ENCODE measurements at regions not wholly inside any gene's neighbourhood (a gene's known extent, or its start where the extent isn't known, plus 50 kb on each side); places are given as distances from the start of the nearest gene placed in this dataset.

DNA sequence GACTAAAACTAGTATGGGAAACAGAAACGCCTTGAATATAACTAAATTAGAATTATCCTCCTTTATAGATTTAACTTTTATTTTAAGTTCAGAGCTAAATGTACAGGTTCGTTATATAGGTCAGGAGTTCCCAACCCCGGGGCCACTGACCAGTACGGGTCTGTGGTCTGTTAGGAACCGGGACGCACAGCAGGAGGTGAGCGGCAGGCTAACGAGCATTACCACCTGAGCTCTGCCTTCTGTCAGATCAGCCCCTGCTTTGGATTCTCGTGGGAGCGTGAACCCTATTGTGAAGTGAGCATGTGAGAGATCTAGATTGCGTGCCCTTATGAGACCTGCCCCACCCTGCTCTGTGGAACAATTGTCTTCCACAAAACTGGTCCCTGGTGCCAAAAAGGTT, 51.0 kb downstream of the FAT4 start:
- DNase-seq, result no peak

DNA sequence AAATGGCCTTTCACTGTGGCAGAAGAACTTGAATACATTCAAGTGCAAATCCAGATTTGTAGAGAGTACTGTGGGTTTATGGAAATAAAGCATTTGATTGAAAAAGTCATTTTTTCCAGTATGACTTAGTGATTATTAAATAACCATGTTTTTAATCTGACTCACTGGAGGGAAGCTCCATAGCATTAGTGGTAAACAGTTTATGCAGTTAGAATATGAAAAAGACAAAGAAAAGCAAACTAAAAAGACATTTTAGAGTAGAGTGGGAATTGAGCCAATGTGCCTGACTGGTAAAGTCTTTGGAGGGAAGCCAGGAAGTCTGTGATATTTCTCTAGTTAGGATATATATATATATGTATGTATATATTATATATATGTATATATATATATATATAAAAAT, 53.4 kb downstream of the FAT4 start:
- no peak for DNase-seq

DNA sequence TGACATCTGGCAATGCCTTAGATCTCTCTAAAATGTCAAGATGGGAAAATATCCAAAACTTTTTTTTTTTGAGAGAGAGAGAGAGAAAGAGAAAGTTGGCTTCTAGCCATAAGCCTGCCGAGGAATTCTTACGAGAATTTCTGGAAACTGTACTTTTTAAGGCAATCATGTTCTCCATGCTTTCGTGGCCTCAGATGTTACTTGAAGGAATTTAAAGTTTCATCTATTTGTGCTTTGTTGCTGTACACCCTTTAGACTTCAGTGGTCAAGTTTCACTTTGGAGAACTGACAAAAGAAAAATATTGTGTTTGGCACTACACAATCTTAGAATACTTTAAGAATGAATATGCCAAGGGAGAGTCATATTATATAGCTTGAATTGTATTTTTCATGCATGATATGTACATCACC, 53.9 kb downstream of the FAT4 start:
- no peak for DNase-seq

DNA sequence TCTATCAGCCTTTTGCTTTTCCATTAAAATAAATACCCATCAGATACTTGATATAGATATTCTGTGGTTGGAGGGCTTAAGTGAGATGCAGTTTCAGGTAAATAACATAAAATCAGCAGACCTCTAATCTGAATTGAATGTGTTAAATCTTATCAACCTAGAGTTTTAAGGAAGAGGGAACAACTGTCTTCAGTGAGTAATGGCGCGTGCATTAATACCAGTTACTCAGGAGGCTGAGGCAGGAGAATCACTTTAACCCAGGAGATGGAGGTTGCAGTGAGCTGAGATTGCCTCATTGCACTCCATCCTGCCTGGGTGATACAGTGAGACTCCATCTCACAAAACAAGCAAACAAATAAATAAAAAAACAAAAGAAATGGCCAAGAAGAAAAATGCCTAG, 54.3 kb downstream of the FAT4 start:
- no peak for DNase-seq

DNA sequence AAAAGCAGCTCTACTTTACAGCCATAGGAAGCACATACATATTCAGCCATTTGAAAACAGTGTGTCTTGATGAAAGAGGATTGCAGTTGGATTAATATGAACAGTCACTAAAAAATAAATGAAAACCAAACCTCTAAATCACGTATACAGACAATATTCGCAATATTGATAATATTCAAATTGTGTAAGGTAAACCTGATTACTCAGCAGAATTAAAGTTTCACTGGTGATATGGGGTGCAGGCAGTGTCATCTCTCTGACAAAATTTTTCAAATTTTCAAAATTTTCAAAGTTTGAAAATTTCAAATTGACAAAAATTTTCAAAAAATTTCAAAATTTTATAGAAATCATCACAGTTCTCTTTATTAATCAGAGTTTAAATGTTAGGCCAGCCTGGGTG, 55.7 kb downstream of the FAT4 start:
- no peak for DNase-seq

DNA sequence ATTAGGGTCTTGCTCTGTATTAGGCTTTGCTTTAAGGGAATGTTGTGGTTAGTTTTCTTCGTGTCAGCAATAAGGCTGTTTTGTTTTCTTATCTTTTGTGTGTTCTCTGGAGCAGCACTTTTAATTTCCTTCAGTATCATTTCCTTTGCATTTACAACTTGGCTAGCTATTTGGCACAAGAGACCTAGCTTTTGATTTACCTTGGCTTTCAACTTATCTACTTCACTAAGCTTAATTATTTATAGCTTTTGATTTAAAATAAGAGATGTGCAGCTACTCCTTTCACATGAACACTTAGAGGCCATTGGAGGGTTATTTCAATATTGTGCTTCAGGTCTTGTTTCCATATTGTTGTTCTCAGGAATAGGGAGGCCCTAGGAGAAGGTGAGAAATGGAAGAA, 68.2 kb downstream of the FAT4 start:
- no peak for DNase-seq

DNA sequence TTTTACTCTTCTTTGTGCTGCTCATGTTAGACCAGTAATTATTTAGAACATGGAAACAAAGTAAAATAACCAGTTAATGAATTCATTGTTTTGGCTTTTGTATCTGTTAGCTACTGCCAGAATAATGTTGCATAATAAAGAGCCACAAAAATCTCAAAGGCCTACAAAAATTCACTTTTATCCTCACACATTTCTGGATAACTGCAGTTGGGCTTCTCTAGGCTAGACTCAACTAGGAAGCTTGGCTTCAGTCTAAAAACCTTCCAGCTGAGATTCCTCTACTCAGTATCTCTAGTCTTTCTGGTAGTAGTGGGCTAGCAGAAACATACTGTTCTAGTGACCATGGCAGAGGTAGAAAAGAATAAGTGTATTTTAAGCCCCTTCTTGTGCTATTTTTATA, 73.0 kb downstream of the FAT4 start:
- DNase-seq, result no peak

DNA sequence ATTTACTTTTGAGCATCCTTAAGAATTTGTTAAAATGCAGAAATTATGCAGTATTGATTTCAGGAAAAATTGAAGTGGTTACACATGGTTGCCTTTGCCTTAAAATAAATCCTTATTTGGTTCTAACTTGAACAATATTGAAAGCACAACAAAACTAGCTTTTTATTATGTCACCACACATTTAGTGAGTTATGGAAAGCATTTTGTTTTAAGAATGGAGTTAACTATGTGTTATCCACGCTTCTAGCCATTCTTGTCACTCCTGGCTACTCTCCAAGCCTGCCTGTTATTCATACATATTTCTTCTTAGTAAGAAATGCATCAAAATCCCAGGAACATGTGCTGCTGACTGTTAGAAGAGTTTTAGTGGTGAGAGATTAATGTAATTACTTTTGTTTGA, 73.9 kb downstream of the FAT4 start:
- no peak for DNase-seq

DNA sequence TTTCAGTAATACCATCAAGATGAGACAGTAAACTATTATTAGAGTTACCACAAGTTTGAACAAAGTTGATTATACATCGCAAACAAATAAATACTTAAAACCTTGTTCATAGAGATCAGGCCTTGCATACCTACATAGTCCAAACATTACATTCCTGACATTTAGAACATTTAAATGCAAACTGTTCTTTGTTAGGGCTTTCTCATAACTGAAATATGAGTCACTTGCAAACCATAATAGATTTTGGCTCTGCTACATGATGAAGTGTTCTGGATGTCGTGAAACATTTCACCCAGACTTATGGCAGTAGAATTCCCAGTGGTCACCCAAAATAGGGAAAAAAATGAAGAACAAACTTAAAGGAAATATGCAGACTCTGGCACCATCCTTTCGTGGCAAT, 75.0 kb downstream of the FAT4 start:
- DNase-seq, result no peak

DNA sequence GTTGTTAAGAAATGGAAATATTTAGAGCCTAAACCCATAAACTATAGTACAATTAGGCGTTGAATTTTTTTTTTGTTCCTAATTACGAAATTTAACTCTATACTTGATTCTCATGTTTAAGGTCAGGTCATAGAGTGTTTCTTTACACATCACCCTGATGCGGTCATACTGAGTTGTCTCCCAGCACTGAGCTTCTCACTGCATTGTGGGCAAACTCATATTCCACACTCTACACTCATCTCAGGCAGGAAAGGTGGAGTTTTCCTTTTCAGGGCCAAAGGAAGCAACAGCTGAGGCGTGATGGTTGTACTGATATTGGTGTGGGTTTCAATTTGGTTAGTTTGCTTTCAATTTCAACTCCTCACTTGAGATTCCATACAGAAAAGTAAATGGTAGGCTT, 75.4 kb downstream of the FAT4 start:
- no peak for DNase-seq

DNA sequence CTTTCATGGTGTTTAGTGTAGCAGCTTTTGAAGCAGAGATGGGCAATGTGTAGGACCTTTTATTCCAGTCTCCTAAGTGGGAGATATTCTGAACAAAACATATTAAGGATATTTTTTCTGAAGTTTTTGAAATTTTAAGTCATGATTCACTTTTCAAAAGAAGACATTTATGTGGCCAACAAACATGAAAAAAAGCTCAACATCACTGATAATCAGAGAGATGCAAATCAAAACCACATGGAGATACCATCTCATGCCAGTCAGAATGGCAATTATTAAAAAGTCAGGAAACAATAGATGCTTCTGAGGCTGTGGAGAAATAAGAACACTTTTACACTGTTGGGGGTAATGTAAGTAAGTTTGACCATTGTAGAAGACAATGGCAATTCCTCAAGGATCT, 76.0 kb downstream of the FAT4 start:
- DNase-seq, result no peak

DNA sequence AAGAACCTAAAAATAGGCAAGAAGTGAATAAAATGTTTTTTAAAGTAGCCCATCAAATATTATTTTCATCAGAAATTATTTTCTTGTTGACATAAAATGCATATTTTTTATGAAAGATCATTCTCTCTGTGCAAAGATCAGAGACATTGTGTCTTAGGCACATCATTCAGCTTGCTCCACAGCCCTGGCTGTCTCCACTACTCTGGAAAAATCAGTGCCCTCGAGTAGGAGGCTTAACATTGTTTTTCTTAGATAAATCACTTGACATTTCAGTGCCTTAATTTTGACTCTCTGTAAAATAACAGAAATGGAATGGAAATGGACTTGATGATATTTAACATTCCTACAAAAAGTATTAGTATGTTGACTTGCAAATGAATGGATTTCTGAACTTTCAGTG, 77.9 kb downstream of the FAT4 start:
- no peak for DNase-seq

DNA sequence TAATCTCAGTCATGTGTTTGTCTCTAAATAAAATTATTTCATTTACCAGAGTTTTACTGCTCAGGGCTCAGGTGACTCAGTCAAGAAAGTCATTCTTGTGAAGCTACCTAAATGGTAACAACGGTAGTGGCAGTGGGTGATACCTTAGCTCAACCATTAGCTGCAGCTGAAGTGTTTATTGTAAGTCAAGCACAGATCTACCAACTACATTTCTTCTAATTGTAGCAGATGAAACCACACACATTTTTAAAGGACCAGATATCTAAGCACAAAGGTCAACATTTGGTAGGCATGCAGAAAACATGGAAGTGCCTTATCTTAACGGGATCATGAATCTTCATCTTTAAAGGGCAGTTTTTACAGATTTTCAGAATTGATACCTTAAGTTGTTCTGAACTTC, 79.1 kb downstream of the FAT4 start:
- DNase-seq, result no peak

DNA sequence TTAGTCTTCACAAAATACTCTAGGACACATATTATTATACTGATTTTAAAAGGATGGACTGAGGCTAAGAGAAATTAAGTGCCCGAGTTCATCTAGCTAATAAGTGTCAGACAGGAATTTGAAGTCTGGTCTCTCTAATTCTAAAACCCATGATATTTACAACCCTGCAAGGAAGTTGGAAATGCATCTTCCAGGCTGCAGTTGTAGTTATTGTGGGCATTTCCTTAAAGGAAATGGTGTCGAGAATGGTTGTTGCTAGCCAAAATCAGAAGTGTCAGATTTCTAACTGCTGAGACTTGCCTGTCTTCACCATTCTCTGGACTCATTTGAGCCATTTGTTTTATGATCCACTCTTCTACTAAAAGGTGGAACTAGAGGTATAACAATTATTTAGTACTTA, 82.5 kb downstream of the FAT4 start:
- no peak for DNase-seq

DNA sequence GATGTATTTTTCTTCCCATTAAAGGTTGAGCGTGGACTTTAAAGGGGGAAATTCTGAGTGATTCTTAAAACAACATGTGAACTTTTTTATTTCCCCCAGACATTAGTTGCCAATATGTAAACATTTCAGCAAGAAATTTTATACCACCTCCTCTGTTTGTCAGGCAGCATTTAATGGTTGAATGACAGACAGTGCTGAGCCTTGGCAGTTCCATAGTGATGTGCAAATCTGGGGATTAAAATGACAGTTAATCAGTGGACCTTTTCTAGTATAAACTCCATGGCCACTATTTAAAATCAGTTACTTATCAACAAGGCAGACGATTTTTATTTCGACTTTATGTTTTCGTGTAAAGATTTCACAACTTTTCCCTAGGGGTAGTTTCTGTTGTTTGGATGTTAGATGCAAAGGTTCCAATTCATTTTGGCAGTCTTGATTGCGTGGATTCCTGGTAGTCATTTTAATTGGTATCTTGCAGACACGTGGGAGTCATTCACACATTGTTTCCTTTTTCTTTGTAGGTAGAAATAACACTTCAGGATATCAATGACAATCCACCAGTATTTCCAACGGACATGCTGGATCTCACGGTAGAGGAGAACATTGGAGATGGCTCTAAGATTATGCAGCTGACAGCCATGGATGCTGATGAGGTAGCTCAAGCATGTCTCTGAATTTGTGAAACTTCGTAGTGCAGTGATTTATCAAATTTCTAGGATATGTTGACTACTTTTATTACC, 83.7 kb downstream of the FAT4 start:
- DNase-seq, result no peak

DNA sequence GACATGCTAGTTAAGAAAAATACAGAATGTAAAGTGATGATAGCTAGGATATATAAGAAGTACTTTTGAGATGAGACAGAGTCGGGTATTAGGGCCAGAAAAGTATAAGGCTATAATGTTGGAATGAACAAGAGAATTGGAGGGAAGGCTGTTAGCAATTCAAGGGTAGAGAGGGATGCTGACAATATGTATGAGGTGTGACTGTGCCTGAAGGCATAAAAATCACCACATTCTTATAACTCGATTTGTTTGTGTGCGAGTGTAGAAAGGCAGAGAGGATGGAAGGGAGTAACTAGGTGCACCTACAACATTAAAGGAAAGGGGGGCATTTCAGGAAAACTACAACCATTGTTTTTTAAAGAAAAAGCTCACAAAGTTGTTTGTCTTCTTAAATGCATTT, 86.0 kb downstream of the FAT4 start:
- no peak for DNase-seq

DNA sequence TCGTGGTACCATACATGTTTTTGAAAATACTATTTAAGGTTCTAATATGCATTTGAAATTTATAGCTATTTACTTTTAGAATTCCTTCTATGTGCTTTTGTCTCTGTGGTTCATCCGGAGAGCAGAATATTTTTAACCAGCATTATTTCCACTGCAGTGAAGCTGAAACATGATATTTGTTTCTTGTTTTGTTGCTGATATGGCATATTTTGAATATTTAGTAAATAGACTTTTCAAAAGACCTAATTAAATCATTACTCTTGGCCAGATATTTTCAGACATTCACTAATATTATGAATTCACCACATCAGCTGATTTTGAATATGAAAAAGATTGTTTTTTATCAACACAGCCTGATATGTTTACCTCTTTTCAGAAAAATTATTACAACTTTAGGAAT, 87.0 kb downstream of the FAT4 start:
- DNase-seq, result no peak

DNA sequence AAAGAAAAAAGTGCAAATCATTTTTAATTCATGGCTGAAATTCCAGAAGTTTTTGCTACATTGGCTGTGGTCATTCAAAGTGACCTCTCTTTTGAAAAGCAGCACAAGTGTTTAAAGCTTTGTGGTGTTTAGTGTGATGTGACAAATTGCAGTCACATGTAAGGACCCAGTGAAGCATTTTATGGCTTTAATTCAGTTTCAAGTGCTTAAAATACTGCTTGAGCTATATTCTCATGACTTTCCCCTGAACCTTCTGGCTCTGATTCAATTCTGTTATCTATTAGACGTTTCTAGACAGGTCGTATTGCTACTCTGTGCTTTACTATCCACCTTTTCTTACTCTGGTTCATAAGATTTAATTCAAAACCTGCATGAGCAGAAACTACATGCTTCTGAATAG, 105.8 kb downstream of the FAT4 start:
- DNase-seq, result no peak

DNA sequence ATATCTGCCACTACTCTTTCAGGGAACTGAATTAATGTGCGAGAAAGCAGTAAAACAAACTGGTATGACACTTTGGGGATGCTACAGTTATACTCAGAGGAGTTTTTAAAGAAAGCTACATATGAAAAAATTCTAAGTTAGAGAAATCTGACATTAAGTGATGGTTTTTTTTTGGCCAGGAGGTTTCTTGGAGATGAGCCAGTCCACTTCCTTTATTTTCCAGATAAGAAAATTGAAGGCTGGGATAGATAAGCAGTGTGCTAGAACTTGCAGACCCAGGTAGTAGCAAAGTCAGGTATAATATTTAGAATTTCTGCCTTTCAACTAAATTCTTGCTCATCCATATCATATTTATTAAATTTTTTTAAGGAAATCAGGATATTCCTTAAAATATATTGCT, 106.8 kb downstream of the FAT4 start:
- DNase-seq, result no peak

DNA sequence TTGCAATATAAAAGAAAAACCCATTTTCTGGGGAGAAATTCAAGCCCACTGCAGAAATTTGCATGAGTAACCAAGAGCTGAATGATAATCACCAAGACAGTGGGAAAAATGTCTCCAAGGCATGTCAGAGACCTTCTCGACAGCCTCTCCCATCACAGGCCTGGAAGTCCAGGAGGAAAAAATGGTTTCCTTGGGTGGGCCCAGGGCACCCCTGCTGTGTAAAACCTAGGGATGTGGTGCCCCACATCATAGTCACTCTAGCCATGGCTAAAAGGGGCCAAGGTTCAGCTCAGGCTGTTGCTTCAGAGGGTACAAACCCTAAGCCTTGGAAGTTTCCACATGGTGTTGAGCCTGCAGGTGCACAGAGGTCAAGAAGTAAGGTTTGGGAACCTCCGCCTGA, 108.4 kb downstream of the FAT4 start:
- DNase-seq, result no peak

DNA sequence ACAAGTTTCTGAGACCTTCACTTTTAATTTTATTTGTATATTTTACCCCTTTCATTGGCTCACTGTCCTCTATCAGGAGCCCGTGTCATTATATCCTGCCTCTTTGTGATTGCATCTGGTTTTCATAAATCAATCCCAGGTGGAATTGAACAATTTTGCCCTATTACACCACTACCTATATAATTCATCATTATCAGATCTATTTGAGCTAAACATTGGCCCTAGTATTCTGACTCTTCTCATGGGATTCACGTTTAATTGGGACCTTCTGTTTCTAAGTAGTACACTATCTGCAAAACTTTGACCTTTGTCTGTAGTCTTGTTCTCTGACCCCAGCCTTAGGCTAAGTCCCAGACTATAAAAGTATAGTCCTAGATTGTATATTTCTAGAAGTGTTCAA, 114.1 kb downstream of the FAT4 start:
- no peak for DNase-seq

DNA sequence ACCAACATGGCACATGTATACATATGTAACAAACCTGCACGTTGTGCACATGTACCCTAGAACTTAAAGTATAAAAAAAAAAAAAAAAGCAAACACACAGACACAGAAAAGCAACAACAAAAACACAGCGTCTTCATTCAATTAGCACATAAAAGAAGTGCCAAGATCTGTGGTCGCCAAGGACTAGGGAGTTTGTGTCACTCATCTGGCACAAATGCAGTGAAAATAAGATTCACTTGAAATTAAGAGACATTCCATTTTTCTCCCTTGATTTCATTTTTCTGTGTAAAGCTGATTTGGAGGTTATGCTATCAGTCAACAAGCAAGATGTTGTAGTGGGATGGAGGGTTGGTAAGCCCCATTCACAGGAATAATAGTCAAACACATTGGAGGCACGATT, 115.3 kb downstream of the FAT4 start:
- no peak for DNase-seq

DNA sequence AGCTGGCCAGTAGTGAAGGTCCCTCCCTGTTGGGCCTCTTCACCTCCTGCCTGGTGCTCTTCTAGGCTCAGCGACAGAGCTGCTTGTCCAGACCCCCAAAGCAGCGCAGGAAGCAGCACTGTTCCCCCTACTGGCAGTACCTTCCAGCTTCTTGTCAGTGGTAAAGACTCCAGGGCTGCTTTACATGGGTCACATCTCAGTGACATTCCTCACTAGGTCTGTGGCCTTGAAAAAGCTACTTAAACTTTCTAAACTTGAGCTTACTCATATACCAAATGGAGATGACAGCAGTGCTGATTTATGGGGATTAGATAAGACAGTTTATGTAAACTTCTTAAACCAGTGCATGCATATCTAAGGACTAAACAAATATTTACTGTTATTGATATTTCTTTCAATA, 117.3 kb downstream of the FAT4 start:
- no peak for DNase-seq

DNA sequence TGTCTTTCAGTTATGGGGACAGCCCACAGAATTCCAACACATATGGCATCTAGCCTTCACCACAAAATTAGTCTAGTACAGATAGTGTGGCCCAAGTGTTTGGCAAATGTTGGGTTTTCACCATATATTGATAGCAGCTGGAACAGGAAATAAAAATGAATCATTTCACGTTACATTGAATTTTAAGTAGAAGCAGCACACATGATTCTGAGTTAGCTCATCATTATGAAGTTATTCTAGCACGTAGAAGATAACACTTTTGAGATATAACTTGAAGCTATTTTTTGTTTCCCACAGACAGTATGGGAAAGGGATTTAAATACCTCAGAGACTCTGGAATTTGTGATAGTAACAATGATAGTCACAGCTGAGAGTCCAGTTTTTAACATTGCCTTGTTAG, 118.7 kb downstream of the FAT4 start:
- DNase-seq, result no peak

DNA sequence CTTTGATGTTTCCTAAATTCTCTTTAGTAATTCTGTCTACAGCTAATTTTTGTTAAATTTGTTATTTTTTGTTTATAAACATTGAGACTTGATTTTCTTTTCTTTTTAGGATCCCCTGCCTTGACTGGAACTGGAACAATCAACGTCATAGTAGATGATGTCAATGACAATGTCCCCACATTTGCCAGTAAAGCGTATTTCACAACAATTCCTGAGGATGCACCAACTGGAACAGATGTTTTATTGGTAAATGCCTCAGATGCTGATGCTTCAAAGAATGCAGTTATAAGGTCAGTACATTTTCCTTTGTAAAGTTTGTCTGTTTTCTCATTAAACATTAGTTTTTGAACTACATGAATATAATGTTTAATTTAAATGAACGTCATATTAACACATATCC, 119.4 kb downstream of the FAT4 start:
- no peak for DNase-seq

DNA sequence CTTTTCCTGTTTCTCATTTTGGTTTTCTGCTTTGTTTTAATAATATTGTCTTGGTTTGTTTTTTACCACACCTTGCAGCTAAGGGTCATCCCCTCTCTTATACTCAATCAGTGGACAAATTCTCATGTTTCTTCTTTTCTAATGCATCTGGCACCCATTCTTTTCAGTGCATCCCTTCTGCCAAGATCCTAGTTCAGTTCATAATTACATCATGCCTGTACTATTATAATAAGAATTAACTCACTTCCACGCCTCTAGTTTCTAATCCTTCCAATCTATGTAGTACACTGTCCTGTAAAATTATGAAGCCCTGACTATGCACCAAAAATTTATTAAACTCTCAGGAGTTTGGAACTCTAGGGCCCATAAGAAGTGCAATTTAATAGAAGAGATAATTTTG, 126.1 kb downstream of the FAT4 start:
- DNase-seq, result no peak
